Activated CD4-positive, CD25-positive, alpha-beta regulatory T cell treated with anti-CD3 and anti-CD28 coated beads, Interleukin-2, amount 50 U/mL, for 72 hours (primary cell): ENCODE measurements at regions not wholly inside any gene's neighbourhood (a gene's known extent, or its start where the extent isn't known, plus 50 kb on each side); places are given as distances from the start of the nearest gene placed in this dataset.

Source experiments
- DNase-seq: peaks from one replicate; pipeline ENCODE4 v3.0.0; 2021

- DNase-seq, result no peak
Observed at GRCh38 chr13:95502216-95502615, 50.3 kb upstream of the CLDN10 start.
